ENCODE measurements at regions not wholly inside any gene's neighbourhood (a gene's known extent, or its start where the extent isn't known, plus 50 kb on each side); places are given as distances from the start of the nearest gene placed in this dataset.
A peak's percentile ranks its signal among the peaks of the same experiment; 100 is the strongest.

GRCh38 chr6:27761391-27761790 is 150.8 kb downstream of the OR2B2 start:
- H3K4me3 ChIP-seq (ENCODE audit: low read depth, low read length), result no peak overlapping the region
- TF ChIP-seq, protein P1, sequence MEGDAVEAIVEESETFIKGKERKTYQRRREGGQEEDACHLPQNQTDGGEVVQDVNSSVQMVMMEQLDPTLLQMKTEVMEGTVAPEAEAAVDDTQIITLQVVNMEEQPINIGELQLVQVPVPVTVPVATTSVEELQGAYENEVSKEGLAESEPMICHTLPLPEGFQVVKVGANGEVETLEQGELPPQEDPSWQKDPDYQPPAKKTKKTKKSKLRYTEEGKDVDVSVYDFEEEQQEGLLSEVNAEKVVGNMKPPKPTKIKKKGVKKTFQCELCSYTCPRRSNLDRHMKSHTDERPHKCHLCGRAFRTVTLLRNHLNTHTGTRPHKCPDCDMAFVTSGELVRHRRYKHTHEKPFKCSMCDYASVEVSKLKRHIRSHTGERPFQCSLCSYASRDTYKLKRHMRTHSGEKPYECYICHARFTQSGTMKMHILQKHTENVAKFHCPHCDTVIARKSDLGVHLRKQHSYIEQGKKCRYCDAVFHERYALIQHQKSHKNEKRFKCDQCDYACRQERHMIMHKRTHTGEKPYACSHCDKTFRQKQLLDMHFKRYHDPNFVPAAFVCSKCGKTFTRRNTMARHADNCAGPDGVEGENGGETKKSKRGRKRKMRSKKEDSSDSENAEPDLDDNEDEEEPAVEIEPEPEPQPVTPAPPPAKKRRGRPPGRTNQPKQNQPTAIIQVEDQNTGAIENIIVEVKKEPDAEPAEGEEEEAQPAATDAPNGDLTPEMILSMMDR (IDR thresholded peaks at IDR 0.05; ENCODE audit: low read depth, low read length), result no peak

- TF ChIP-seq, protein P1 (IDR thresholded peaks at IDR 0.05; ENCODE audit: low read depth, low read length), result no peak
- no peak overlapping the region for H3K4me3 ChIP-seq (ENCODE audit: low read depth, low read length)
Measured at GRCh38 chr6:27760464-27760863, 151.7 kb downstream of the OR2B2 start.

- TF ChIP-seq, protein P1 (IDR thresholded peaks at IDR 0.05; ENCODE audit: low read depth, low read length), result no peak
- no peak overlapping the region for H3K4me3 ChIP-seq (ENCODE audit: low read depth, low read length)
Measured at GRCh38 chr6:27759930-27760329, 152.3 kb downstream of the OR2B2 start.

DNA sequence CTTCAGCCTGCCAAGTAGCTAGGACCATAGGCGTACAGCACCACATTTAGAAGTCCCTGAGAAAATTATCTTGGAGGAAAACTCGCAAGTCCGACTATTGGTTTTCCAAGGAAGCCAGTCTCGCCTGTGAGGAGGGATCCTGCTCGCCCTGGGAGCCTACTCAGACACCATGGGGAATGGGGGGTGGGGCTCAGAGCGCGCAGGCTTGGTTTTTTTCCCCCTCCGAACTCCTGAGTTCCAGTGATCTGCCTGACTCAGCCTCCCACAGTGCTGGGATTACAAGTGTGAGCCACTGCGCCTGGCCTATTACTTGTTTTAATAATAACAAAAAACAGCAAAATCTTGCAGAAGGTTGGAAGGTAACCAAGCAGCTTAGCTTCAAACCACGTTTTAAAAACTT is 153.7 kb downstream of the OR2B2 start:
- TF ChIP-seq, protein P1 (IDR thresholded peaks at IDR 0.05; ENCODE audit: low read depth, low read length), result no peak
- H3K4me3 ChIP-seq (ENCODE audit: low read depth, low read length), result no peak overlapping the region

DNA sequence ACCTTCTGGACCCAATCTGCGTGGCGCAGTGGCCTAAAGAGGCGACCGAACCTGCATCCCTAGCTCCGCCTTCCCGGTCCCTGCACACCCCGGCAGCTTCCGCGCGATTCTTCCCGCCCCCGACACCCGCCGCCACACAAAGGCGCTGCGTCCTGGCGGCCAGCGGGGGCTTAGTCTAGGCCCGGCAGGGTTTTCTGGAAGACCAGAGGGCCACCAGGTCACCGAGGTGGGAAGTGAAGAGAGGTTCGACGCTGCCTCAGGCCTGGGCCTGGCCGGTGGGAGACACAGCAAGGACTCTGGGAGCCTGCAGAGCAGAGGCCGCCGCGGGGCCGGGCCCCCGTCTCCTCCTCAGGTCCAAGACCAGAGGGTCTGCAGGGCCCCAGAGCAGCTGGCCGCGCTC is 154.9 kb downstream of the OR2B2 start:
- TF ChIP-seq, protein P1 (IDR thresholded peaks at IDR 0.05; ENCODE audit: low read depth, low read length), result no peak
- no peak overlapping the region for H3K4me3 ChIP-seq (ENCODE audit: low read depth, low read length)

DNA sequence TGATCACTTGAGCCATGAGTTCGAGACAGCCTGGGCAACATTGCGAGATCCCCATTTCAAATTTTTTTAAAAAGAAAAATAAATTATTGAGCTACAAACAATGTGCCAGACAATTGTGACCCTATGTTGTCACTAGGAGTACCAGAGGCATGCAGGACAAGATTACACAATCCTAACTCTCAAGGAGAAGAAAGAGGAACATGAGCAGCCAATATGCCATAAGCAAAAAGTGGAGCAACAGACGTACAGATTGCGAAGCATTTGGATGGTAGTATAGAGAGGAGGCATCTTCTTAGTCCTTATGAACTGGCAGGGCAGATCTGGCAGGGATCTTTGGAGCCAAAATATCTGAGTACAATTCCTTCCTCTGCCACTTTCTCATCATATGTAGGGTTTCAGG is 156.4 kb downstream of the OR2B2 start:
- no peak overlapping the region for H3K4me3 ChIP-seq (ENCODE audit: low read depth, low read length)

GRCh38 chr6:27754408-27754782 is 157.8 kb downstream of the OR2B2 start:
- TF ChIP-seq, protein P1 (IDR thresholded peaks at IDR 0.05; ENCODE audit: low read depth, low read length), result no peak
- H3K4me3 ChIP-seq (ENCODE audit: low read depth, low read length), result peak overlapping the region; percentile 62

More for the DNA sequence above, 156.4 kb downstream of the OR2B2 start:
- TF ChIP-seq, protein P1 (IDR thresholded peaks at IDR 0.05; ENCODE audit: low read depth, low read length), result no peak
